HepG2 (cell line): ENCODE measurements at regions not wholly inside any gene's neighbourhood (a gene's known extent, or its start where the extent isn't known, plus 50 kb on each side); places are given as distances from the start of the nearest gene placed in this dataset.

ENCODE experiments used
- ATAC-seq: fragments of 200-7000 bp; cut with Tn5 transposase; 3 replicates; pipeline ENCODE4 v1.9.1; 2020; ENCODE audit warnings: mild to moderate bottlenecking, moderate library complexity
- BruUV-seq: library from RNA; stranded (reverse); fragments of 400-500 nt; replicated peaks from 2 replicates; lab custom pipeline; 2021; lab: Mats Ljungman, UMichigan
- CTCF ChIA-PET: fragments of 300-600 bp; formaldehyde crosslinking; extraction: SDS; loops from one replicate; lab custom pipeline; 2021; ENCODE audit warnings: low total read pairs, inconsistent platforms, low intra/inter-chr PET ratio; lab: Yijun Ruan, JAX
- POLR2A ChIA-PET: fragments of 350-600 bp; sonication (Branson Sonifier 250); formaldehyde crosslinking; loops from one replicate; lab custom pipeline; 2020; ENCODE audit warnings: antibody characterized with exemption, inconsistent platforms; lab: Yijun Ruan, JAX
- DNase-seq: peaks from one replicate; pipeline ENCODE4 v3.0.0-alpha.2; 2015; ENCODE audit warnings: low spot score
- FAIRE-seq: peaks from 3 replicates; lab custom pipeline; 2011; peaks lifted over from hg19 to GRCh38; lab: Jason Lieb, UNC
- H2AFZ ChIP-seq: one replicate; pipeline ENCODE4 v1.6.1; 2011; ENCODE audit warnings: low read length, inconsistent platforms
- H3K27ac ChIP-seq: fragments of 300-600 bp; 3 replicates; pipeline ENCODE4 v1.8.0; 2011; ENCODE audit warnings: mixed run types, mild to moderate bottlenecking, mixed read lengths, low read length, inconsistent platforms; ENCODE audit not compliant: insufficient read depth; ENCODE audit errors: extremely low read length
- H3K27me3 ChIP-seq, 2 experiments: fragments of 200-600 bp in 1 of 2; 2 replicates in 1 of 2; 3 replicates in 1 of 2; pipeline versions ENCODE4 v1.6.0 to v1.8.0; 2011; ENCODE audit warnings: low read length in 2 of 2, mild to moderate bottlenecking in 2 of 2, moderate library complexity in 2 of 2, inconsistent platforms in 1 of 2; ENCODE audit not compliant: insufficient read depth in 2 of 2, control insufficient read depth in 1 of 2
- H3K36me3 ChIP-seq, 2 experiments: fragments of 200-600 bp in 1 of 2; replicated peaks in 1 of 2; 2 replicates in 1 of 2; 3 replicates in 1 of 2; pipeline versions ENCODE4 v1.5.1 to v1.8.0; 2011; ENCODE audit warnings: low read length in 2 of 2, inconsistent platforms in 1 of 2; ENCODE audit not compliant: insufficient read depth in 2 of 2, control insufficient read depth in 1 of 2
- H3K4me1 ChIP-seq: 2 replicates; pipeline ENCODE4 v1.5.1; 2012; ENCODE audit warnings: low read length, inconsistent platforms; ENCODE audit not compliant: insufficient read depth
- H3K4me2 ChIP-seq: 2 replicates; pipeline ENCODE4 v1.6.0; 2011; ENCODE audit warnings: low read depth, low read length, inconsistent platforms
- H3K4me3 ChIP-seq, 3 experiments: fragments of 200-600 bp in 1 of 3; sonication (generic), shearing (Covaris generic) in 1 of 3; replicated peaks in 1 of 3; 2 replicates each; pipeline ENCODE4 v1.5.1; 2011 to 2016; ENCODE audit warnings: low read length in 3 of 3, inconsistent platforms in 2 of 3, low read depth in 2 of 3, mild to moderate bottlenecking in 2 of 3, control low read depth in 1 of 3, mixed read lengths in 1 of 3; ENCODE audit not compliant: insufficient read depth in 1 of 3
- H3K79me2 ChIP-seq: one replicate; pipeline ENCODE4 v1.6.1; 2011; ENCODE audit warnings: low read length, inconsistent platforms; ENCODE audit not compliant: insufficient read depth
- H3K9ac ChIP-seq: 2 replicates; pipeline ENCODE4 v1.6.0; 2011; ENCODE audit warnings: mild to moderate bottlenecking, low read depth, low read length, inconsistent platforms; ENCODE audit not compliant: insufficient read depth
- H3K9me3 ChIP-seq: 2 replicates; pipeline ENCODE4 v1.5.1; 2012; ENCODE audit warnings: mild to moderate bottlenecking, low read length
- H4K20me1 ChIP-seq: 2 replicates; pipeline ENCODE4 v1.6.0; 2011; ENCODE audit warnings: inconsistent platforms, mild to moderate bottlenecking, low read length, moderate library complexity; ENCODE audit not compliant: insufficient read depth
- ASH2L ChIP-seq: fragments of 300-600, 200-600 bp; sonication (generic); IDR thresholded peaks from 2 replicates; pipeline ENCODE4 v1.7.0; 2017; ENCODE audit warnings: low read depth, mild to moderate bottlenecking, moderate library complexity, mixed read lengths, low read length; ENCODE audit not compliant: insufficient read length
- HBP1 ChIP-seq: IDR thresholded peaks from 2 replicates; pipeline ENCODE4 v1.6.1; 2016; ENCODE audit warnings: low read depth, control low read depth
- HIC2 ChIP-seq: sonication (generic); formaldehyde crosslinking; IDR thresholded peaks from 2 replicates; pipeline ENCODE4 v1.9.0; 2022; ENCODE audit warnings: low read depth, missing genetic modification reagents
- MYNN ChIP-seq: sonication (generic); formaldehyde crosslinking; IDR thresholded peaks from 2 replicates; pipeline ENCODE4 v1.4.0; 2020; ENCODE audit warnings: mild to moderate bottlenecking, low read depth, missing genetic modification reagents
- NCOA2 ChIP-seq: sonication (generic); formaldehyde crosslinking; IDR thresholded peaks from 2 replicates; pipeline ENCODE4 v1.8.0; 2022; ENCODE audit warnings: inconsistent platforms
- ONECUT2 ChIP-seq: sonication (generic); formaldehyde crosslinking; IDR thresholded peaks from 2 replicates; pipeline ENCODE4 v1.4.0; 2020; ENCODE audit warnings: missing genetic modification reagents
- PAWR ChIP-seq: sonication (generic); formaldehyde crosslinking; IDR thresholded peaks from 2 replicates; pipeline ENCODE4 v1.4.0; 2020; ENCODE audit warnings: missing genetic modification reagents, mild to moderate bottlenecking, borderline replicate concordance
- YEATS2 ChIP-seq: sonication (generic); formaldehyde crosslinking; IDR thresholded peaks from 2 replicates; pipeline ENCODE4 v1.4.0; 2020; ENCODE audit warnings: missing genetic modification reagents, borderline replicate concordance
- ZBTB7B ChIP-seq: sonication (generic); formaldehyde crosslinking; IDR thresholded peaks from 2 replicates; pipeline ENCODE4 v1.4.0; 2020; ENCODE audit warnings: missing genetic modification reagents
- ZFAT ChIP-seq: sonication (generic); formaldehyde crosslinking; conservative IDR thresholded peaks from 2 replicates; pipeline ENCODE4 v1.8.1; 2023; ENCODE audit warnings: missing genetic modification reagents, inconsistent platforms
- ZFP41 ChIP-seq: sonication (generic); formaldehyde crosslinking; IDR thresholded peaks from 2 replicates; pipeline ENCODE4 v1.4.0; 2020; ENCODE audit warnings: mild to moderate bottlenecking, missing genetic modification reagents, borderline replicate concordance
- ZNF260 ChIP-seq: sonication (generic); formaldehyde crosslinking; IDR thresholded peaks from 2 replicates; pipeline ENCODE4 v1.4.0; 2020; ENCODE audit warnings: missing genetic modification reagents, low read depth, mild to moderate bottlenecking, borderline replicate concordance
- ZNF430 ChIP-seq: sonication (generic); formaldehyde crosslinking; IDR thresholded peaks from 2 replicates; pipeline ENCODE4 v1.9.0; 2021; ENCODE audit warnings: mild to moderate bottlenecking, missing genetic modification reagents
- ZNF552 ChIP-seq: sonication (generic); formaldehyde crosslinking; IDR thresholded peaks from 2 replicates; pipeline ENCODE4 v1.9.0; 2022; ENCODE audit warnings: missing genetic modification reagents, mild to moderate bottlenecking, borderline replicate concordance
- in situ Hi-C: cut with HindIII; loops from 2 replicates; pipeline ENCODE4 v1.10.0; 2017; ENCODE audit warnings: low pct_unique_long_range_greater_than_20kb; ENCODE audit not compliant: extremely low pct_ligation_motif_present
- intact Hi-C: fragments of 100-400 bp; cut with micrococcal nuclease; formaldehyde crosslinking; loops from one replicate; pipeline ENCODE4 v1.10.0; 2022; ENCODE audit not compliant: unreplicated experiment
- TF ChIP-seq, protein P1 (sequence below): IDR thresholded peaks from 2 replicates; pipeline ENCODE4 v1.6.1; 2016; ENCODE audit warnings: missing biosample characterization, missing genetic modification reagents, low read depth

- TF ChIP-seq ZFP41 (CRISPR knock-in tag) (no peak), ASH2L (no peak), NCOA2 (CRISPR knock-in tag) (no peak), ONECUT2 (CRISPR knock-in tag) (no peak), ZNF552 (CRISPR knock-in tag) (no peak), YEATS2 (no peak), ZNF260 (CRISPR knock-in tag) (no peak), MYNN (CRISPR knock-in tag) (no peak)
Measured at GRCh38 chr4:170580651-170581050, 490.9 kb upstream of the AADAT start (continued).

GRCh38 chr4:170538821-170539473 is 449.2 kb upstream of the AADAT start:
- CTCF ChIA-PET = no interaction called here
- no peaks in the 10 kb centered on the region; the same call in 1 of the 2 replicates for H3K9me3 ChIP-seq

More at GRCh38 chr4:170538821-170539473, 449.2 kb upstream of the AADAT start:
- Histone ChIP-seq H2AFZ (no peak overlapping the region), H3K27ac (no peak overlapping the region), H3K4me2 (no peak overlapping the region), H3K9ac (no peak overlapping the region), H3K79me2 (no peaks in the 10 kb centered on the region), H3K27me3 (no peaks in the 10 kb centered on the region), H4K20me1 (no peaks in the 10 kb centered on the region), H3K4me3 (no peak overlapping the region), H3K4me1 (no peaks in the 10 kb centered on the region), H3K36me3 (no peaks in the 10 kb centered on the region)
- no peak for ATAC-seq
- POLR2A ChIA-PET = no interaction called here
- no TSS peak for BruUV-seq
- no peak for FAIRE-seq
- intact Hi-C loops = no loop called here
- in situ Hi-C loops = no loop called here
- no peak for TF ChIP-seq ZFAT (CRISPR knock-in tag)
- TF ChIP-seq, protein P1, sequence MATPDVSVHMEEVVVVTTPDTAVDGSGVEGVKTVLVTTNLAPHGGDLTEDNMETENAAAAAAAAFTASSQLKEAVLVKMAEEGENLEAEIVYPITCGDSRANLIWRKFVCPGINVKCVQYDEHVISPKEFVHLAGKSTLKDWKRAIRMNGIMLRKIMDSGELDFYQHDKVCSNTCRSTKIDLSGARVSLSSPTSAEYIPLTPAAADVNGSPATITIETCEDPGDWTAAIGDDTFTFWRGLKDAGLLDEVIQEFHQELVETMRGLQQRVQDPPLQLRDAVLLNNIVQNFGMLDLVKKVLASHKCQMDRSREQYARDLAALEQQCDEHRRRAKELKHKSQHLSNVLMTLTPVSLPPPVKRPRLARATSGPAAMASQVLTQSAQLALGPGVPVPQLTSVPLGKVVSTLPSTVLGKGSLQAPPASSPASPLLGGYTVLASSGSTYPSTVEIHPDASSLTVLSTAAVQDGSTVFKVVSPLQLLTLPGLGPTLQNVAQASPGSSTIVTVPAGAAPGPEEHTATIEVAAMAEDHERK = no peak
- no peak for TF ChIP-seq HIC2 (CRISPR knock-in tag)
- TF ChIP-seq HBP1 = no peak
- no peak for TF ChIP-seq ZNF430 (CRISPR knock-in tag)
- TF ChIP-seq ZBTB7B = no peak
- no peak for TF ChIP-seq PAWR (CRISPR knock-in tag)
- no peak for DNase-seq
